ENCODE measurements at regions not wholly inside any gene's neighbourhood (a gene's known extent, or its start where the extent isn't known, plus 50 kb on each side); places are given as distances from the start of the nearest gene placed in this dataset.
A peak's percentile ranks its signal among the peaks of the same experiment; 100 is the strongest.

DNA sequence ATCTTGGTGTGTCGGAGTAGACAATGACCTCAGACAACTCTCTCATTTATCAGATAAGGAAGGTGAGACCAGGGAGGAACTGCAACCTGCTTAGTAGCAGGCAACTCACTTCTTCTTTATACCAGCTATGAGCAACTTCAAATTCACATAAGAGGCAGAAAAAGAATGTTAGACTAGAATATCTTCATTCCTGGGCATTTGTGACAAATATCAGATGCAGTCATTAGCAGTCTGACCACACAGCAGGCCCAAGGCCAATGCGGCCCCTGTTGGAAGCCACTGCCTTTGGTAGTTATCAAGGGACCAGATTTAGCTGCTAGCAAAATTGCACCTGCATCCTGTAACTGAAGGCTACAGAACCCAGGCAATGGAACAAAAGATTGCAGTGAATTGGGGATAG lies 219.2 kb upstream of the RASGEF1B start:
- no peaks in the 10 kb centered on the region for H3K4me1 ChIP-seq
- DNase-seq = no peak
- no peaks in the 10 kb centered on the region for H3K9me3 ChIP-seq
- no peaks in the 10 kb centered on the region for H3K36me3 ChIP-seq
- no peaks in the 10 kb centered on the region; the same call in 1 of the 2 replicates for H3K27me3 ChIP-seq
- no peak overlapping the region for H3K4me3 ChIP-seq (ENCODE audit: low read depth, low read length)
- TF ChIP-seq CTCF (IDR thresholded peaks at IDR 0.05; ENCODE audit: low read depth, low read length) = no peak

DNA sequence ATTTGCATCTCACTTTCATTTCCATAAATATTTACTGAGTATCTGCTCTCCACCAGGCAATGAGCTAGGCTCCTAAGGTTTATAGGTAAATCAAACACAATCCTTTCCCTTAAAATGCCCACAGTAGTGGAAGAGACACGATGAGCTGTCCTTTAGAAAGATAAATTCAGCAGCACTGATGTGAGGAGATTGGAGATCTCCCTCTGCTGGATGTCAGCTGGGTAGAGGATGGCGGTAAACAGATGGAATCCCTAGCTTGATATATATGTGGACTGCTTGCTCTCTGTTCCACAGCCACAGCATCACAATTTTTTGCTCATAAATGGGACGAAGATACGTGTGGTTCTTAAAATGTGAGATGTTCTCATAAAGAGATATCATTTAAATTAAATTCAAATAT lies 216.4 kb upstream of the RASGEF1B start:
- TF ChIP-seq CTCF (IDR thresholded peaks at IDR 0.05; ENCODE audit: low read depth, low read length) = no peak
- DNase-seq = no peak
- H3K36me3 ChIP-seq = no peaks in the 10 kb centered on the region
- H3K9me3 ChIP-seq = no peaks in the 10 kb centered on the region
- H3K4me1 ChIP-seq = no peaks in the 10 kb centered on the region
- no peak overlapping the region for H3K4me3 ChIP-seq (ENCODE audit: low read depth, low read length)
- no peaks in the 10 kb centered on the region; the same call in 1 of the 2 replicates for H3K27me3 ChIP-seq

DNA sequence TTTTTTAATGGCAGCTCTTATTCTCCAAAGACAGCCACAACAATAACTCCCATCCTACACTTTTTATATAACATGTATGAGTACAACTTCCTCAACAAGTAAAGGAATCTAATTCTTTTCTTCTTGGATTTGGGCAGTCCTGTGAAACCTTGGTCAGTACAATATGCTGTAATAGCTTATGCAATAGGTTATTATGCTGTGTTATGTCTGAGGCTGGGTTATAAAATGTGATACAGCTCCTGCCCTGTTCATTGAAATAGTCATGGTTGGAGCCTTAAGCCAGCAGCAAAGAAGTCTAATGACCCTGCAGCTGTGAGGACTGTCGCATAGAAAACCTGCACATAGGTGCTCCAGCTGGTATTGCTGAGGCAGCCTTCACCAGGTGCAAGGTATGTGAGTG lies 215.8 kb upstream of the RASGEF1B start:
- DNase-seq = no peak
- no peaks in the 10 kb centered on the region for H3K36me3 ChIP-seq
- no peaks in the 10 kb centered on the region; the same call in 1 of the 2 replicates for H3K27me3 ChIP-seq
- H3K4me1 ChIP-seq = no peaks in the 10 kb centered on the region
- no peaks in the 10 kb centered on the region for H3K9me3 ChIP-seq
- H3K4me3 ChIP-seq (ENCODE audit: low read depth, low read length) = no peak overlapping the region
- TF ChIP-seq CTCF (IDR thresholded peaks at IDR 0.05; ENCODE audit: low read depth, low read length) = no peak

- no peak for TF ChIP-seq CTCF (IDR thresholded peaks at IDR 0.05; ENCODE audit: low read depth, low read length)
- Histone ChIP-seq H3K9me3 (no peaks in the 10 kb centered on the region), H3K4me3 (ENCODE audit: low read depth, low read length) (no peak overlapping the region)
These were observed 213.4 kb upstream of the RASGEF1B start for GRCh38 chr4:81685104-81685503.

DNA sequence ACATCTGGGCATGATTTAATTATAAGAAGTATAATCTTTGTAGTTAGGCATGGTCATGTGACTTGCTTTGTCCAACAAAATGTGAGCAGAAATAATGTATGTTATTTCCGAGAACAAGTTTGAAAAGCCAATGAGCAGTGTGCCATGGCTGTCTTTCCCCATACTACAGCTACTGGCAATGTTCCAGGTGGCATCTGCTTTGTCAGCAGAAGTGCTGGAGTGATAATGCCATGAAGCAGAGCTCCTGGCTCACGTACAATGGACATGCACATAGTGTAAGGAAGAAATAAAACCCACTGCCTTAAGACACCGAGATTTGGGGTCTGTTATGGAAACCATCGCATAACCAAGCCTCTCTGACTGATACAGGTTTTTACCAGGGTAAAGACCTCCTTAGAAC lies 212.6 kb upstream of the RASGEF1B start:
- no peaks in the 10 kb centered on the region for H3K27me3 ChIP-seq
- H3K9me3 ChIP-seq = no peaks in the 10 kb centered on the region
- H3K4me1 ChIP-seq = no peaks in the 10 kb centered on the region
- no peak for TF ChIP-seq CTCF (IDR thresholded peaks at IDR 0.05; ENCODE audit: low read depth, low read length)
- peak; percentile 25 for DNase-seq
- H3K36me3 ChIP-seq = no peaks in the 10 kb centered on the region
- no peak overlapping the region for H3K4me3 ChIP-seq (ENCODE audit: low read depth, low read length)

More at GRCh38 chr4:81685104-81685503, 213.4 kb upstream of the RASGEF1B start:
- DNase-seq = no peak
- Histone ChIP-seq H3K4me1 (no peaks in the 10 kb centered on the region), H3K36me3 (no peaks in the 10 kb centered on the region), H3K27me3 (no peaks in the 10 kb centered on the region; the same call in 1 of the 2 replicates)

- no peaks in the 10 kb centered on the region for H3K36me3 ChIP-seq
- no peak for DNase-seq
- no peak overlapping the region for H3K4me3 ChIP-seq (ENCODE audit: low read depth, low read length)
- TF ChIP-seq CTCF (IDR thresholded peaks at IDR 0.05; ENCODE audit: low read depth, low read length) = no peak
- H3K9me3 ChIP-seq = no peaks in the 10 kb centered on the region
- no peaks in the 10 kb centered on the region for H3K27me3 ChIP-seq
- H3K4me1 ChIP-seq = no peaks in the 10 kb centered on the region
These were observed 210.8 kb upstream of the RASGEF1B start for GRCh38 chr4:81682492-81682891.

Measured in BE2C (cell line).